HEK293 (cell line): ENCODE measurements at regions not wholly inside any gene's neighbourhood (a gene's known extent, or its start where the extent isn't known, plus 50 kb on each side); places are given as distances from the start of the nearest gene placed in this dataset.

Experiments used
- CTCF ChIP-seq: fragments of 450-650 bp; formaldehyde crosslinking; IDR thresholded peaks from 2 replicates; pipeline ENCODE4 v1.5.1; 2016; ENCODE audit warnings: missing biosample characterization, missing genetic modification characterization
- KLF7 ChIP-seq: fragments of 450-650 bp; formaldehyde crosslinking; IDR thresholded peaks from 2 replicates; pipeline ENCODE4 v1.5.1; 2016; ENCODE audit warnings: missing biosample characterization, missing genetic modification characterization, borderline replicate concordance
- PRDM10 ChIP-seq: fragments of 450-650 bp; formaldehyde crosslinking; IDR thresholded peaks from 2 replicates; pipeline ENCODE4 v1.5.1; 2016; ENCODE audit warnings: missing biosample characterization, missing genetic modification characterization
- PRDM4 ChIP-seq: fragments of 450-650 bp; formaldehyde crosslinking; IDR thresholded peaks from 2 replicates; pipeline ENCODE4 v1.5.1; 2017; ENCODE audit warnings: missing biosample characterization, missing genetic modification characterization
- REPIN1 ChIP-seq: fragments of 450-650 bp; formaldehyde crosslinking; IDR thresholded peaks from 2 replicates; pipeline ENCODE4 v1.5.1; 2017; ENCODE audit warnings: missing biosample characterization, missing genetic modification characterization, low read depth
- REST ChIP-seq: fragments of 450-650 bp; formaldehyde crosslinking; IDR thresholded peaks from 2 replicates; pipeline ENCODE4 v1.5.1; 2016; ENCODE audit warnings: missing biosample characterization, missing genetic modification characterization
- TCF7L2 ChIP-seq: IDR thresholded peaks from 2 replicates; pipeline ENCODE4 v1.6.1; 2011; ENCODE audit warnings: low read depth, mild to moderate bottlenecking, inconsistent platforms, low read length, moderate library complexity, borderline replicate concordance
- YY1 ChIP-seq: fragments of 450-650 bp; formaldehyde crosslinking; IDR thresholded peaks from 2 replicates; pipeline ENCODE4 v1.5.1; 2018; ENCODE audit warnings: missing biosample characterization, missing genetic modification characterization
- ZNF112 ChIP-seq: fragments of 450-650 bp; formaldehyde crosslinking; IDR thresholded peaks from 2 replicates; pipeline ENCODE4 v1.5.0; 2017; ENCODE audit warnings: missing biosample characterization, missing genetic modification characterization
- ZNF23 ChIP-seq: fragments of 450-650 bp; formaldehyde crosslinking; IDR thresholded peaks from 2 replicates; pipeline ENCODE4 v1.5.1; 2016; ENCODE audit warnings: missing biosample characterization, missing genetic modification characterization, borderline replicate concordance
- ZNF37A ChIP-seq: fragments of 450-650 bp; IDR thresholded peaks from 2 replicates; pipeline ENCODE4 v1.5.1; 2018; ENCODE audit warnings: missing biosample characterization, missing genetic modification characterization
- ZNF529 ChIP-seq: fragments of 450-650 bp; formaldehyde crosslinking; IDR thresholded peaks from 2 replicates; pipeline ENCODE4 v1.5.1; 2017; ENCODE audit warnings: missing genetic modification characterization, missing biosample characterization; ENCODE audit not compliant: insufficient replicate concordance
- ZNF660 ChIP-seq: fragments of 450-650 bp; IDR thresholded peaks from 2 replicates; pipeline ENCODE4 v1.5.1; 2018; ENCODE audit warnings: missing biosample characterization, mild to moderate bottlenecking, missing genetic modification characterization
- ZNF792 ChIP-seq: fragments of 450-650 bp; formaldehyde crosslinking; IDR thresholded peaks from 2 replicates; pipeline ENCODE4 v1.5.1; 2016; ENCODE audit warnings: missing biosample characterization, missing genetic modification characterization

GRCh38 chrX:56932653-56933339 lies 62.5 kb downstream of the SPIN3 start:
- TF ChIP-seq ZNF792 (no peak), YY1 (tag by site-specific recombination) (no peak), ZNF37A (tag by site-specific recombination) (no peak), CTCF (tag by site-specific recombination) (no peak), PRDM4 (tag by site-specific recombination) (no peak), ZNF23 (no peak), TCF7L2 (no peak), KLF7 (no peak), PRDM10 (tag by site-specific recombination) (no peak), REPIN1 (tag by site-specific recombination) (no peak), ZNF660 (tag by site-specific recombination) (no peak), ZNF529 (no peak), ZNF112 (no peak), REST (tag by site-specific recombination) (no peak)
